Activated T-cell treated with anti-CD3 and anti-CD28 coated beads for 48 hours (primary cell): ENCODE measurements at regions not wholly inside any gene's neighbourhood (a gene's known extent, or its start where the extent isn't known, plus 50 kb on each side); places are given as distances from the start of the nearest gene placed in this dataset.
"Not testable (repeated sequence)": the region's sequence is repeated elsewhere in the genome, so short reads cannot be mapped to it uniquely, and the experiment has no call there.

Experiments used
- DNase-seq: peaks from one replicate; pipeline ENCODE4 v3.0.0-alpha.2; 2020; ENCODE audit warnings: low read depth

DNA sequence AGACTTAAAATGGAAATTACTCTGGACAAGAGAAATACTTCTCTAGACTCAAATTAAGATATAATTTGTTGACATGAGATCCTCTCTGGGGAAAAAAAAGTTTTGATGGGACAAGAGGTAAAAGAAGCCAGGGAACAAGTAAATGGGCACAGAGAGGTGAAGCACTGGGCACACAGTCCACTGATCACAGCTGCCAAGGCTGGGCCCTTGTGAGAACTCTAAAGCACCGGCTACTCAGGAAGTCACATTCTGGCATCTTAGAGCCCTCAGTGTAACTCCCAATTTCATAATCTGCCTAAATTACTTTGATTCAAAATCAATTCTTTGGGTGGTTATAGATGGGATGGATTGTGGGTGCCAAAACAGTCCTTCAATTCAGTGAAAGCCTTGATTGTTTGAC lies 123.2 kb upstream of the CACNA2D1 start:
- no peak for DNase-seq

- DNase-seq: no peak
These were observed 119.3 kb upstream of the CACNA2D1 start for GRCh38 chr7:82562716-82563404.

DNA sequence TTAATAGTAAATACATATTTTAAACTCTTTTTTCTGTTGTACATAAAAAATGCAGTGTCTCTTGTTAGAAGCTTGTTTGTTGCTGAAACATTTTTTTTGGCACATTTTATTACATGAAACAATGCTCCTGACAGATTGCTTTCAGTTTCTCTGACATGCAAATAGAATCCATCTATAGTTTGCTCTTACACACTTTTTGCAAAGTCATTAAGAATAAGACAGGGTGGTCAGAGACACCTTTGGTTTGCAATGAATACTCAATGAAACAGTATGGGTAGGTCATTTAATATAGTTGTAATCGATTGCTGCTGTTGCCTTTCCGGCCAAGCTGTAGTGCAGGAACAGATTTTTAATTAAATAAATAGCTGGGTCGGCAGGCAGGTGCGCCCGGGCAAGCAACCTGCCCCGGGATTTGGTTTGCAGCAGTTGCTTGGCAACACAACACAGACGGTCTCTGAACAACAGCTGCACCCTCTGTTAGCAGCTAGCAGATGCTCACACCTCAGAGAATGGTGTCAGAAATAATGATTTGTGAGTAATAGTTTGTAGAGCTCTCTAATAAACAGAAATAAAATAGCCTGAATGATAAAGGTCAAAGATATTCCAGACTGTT lies 115.7 kb upstream of the CACNA2D1 start:
- no peak for DNase-seq

GRCh38 chr7:82549616-82550285 lies 106.2 kb upstream of the CACNA2D1 start:
- DNase-seq: no peak

- DNase-seq: no peak
These were observed 104.6 kb upstream of the CACNA2D1 start for GRCh38 chr7:82548141-82548688.

DNA sequence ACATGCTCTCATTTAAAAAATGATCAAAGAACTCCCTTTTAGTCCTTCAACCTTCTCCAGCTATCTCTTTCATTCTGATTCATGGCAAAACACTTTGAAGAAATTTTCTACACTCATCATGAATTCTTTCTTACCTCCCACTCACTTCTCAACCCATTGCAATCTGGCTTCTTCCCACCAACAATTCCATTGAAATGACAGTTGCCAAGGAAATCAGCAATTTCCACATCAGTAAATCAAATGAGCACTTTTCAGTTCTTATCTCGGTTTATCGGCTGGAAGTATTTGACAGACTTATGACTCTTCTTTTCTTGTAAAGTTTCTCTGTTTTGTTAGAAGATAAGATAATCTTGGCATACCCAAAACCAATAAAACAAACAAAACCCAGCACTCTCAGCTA lies 99.1 kb upstream of the CACNA2D1 start:
- no peak for DNase-seq

DNA sequence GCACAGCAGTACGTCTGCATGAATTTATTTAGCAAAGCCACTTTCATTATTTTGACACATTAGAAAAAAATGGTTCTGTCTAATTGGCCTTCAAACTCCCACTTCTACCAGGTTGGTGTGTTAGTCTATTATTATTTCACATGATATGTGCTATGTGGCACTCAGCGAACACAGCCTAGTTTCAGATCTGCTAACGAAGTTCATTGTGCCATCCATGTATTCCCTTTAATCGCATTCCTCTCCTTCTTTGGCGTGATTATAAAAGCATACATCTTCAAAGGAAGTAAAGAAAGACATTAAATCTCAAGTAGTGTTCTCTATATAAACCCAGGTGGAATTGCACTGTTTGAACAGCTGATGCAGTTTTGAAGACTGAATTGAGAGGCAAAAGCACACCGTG lies 96.4 kb upstream of the CACNA2D1 start:
- DNase-seq: no peak

DNA sequence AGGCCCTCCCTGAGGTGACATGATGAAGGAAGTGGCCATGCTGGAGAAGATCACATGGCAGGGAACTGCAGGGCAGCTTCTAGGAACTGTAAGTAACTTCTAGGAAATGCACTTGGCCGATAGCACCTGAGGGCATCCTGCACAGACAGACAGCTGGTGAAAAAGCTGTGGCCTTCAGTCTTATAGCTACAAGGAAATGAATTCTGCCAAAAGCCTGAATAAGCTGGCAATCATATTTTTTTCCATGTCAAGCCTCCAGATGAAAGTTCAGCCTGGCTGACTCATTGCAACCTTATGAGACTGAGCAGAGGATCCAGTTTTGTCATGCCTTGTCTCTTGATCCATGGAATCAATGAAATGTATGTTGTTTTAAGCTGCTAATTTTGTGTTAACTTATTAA lies 91.1 kb upstream of the CACNA2D1 start:
- DNase-seq: no peak

GRCh38 chr7:82530361-82530760 lies 86.8 kb upstream of the CACNA2D1 start:
- DNase-seq: no peak

DNA sequence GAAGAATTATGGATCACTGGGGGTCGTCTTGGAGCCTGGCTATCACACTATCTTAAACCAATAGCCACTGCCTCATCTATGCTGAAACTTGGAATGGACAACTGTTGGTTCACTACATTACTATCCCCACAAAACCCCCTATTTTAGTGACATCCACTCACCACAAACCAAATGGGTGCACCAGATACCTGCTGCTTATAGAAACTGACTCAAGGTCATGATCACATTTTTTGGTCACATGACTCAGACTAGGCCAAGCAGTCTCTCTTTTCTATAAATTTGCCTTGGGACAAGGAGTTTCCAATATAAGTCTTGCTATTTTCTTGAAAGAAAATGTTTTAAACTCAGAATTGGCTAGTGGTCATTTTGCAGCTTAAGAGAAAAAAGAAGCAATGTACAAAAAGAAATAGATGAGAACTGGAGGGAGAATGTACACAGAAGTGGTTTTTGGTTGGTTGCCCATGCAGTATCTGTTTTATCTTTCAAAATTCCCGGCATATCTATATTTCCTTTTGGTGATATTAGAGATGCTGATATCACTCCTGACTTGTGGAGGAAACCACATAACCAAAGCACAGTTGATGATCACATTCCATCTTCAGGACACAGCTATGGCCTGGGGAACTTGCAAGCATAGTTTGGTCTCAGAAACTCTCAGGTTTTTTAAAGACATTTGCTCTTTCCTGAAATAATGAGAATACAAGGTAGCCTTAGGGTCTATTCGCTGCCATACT lies 85.2 kb upstream of the CACNA2D1 start:
- DNase-seq: no peak

GRCh38 chr7:82527851-82528250 lies 84.3 kb upstream of the CACNA2D1 start:
- no peak for DNase-seq

- DNase-seq: no peak
These were observed 78.4 kb upstream of the CACNA2D1 start for GRCh38 chr7:82521906-82522445.

GRCh38 chr7:82517050-82517449 lies 73.5 kb upstream of the CACNA2D1 start:
- DNase-seq: no peak

DNA sequence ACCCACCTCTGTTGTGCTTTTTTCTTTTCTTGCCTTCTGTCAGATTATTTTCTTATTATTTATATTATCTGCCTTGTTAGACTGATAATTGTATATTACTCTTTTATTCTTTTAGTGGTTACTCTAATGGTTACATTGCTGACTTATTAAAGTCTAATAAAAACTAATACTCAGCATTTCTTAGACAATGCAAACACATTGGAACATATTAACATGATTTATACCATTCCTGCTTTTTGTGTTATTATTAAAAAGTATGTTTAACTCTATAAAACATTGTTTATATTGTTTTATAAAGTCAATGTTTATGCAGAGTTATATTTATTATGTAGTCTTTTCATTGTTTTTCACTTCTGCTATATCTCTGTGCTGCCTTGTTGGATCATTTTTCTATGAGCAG lies 68.0 kb upstream of the CACNA2D1 start:
- DNase-seq: no peak

GRCh38 chr7:82507976-82508677 lies 64.5 kb upstream of the CACNA2D1 start:
- DNase-seq: no peak

- no peak for DNase-seq
These were observed 63.9 kb upstream of the CACNA2D1 start for GRCh38 chr7:82507365-82507975.

DNA sequence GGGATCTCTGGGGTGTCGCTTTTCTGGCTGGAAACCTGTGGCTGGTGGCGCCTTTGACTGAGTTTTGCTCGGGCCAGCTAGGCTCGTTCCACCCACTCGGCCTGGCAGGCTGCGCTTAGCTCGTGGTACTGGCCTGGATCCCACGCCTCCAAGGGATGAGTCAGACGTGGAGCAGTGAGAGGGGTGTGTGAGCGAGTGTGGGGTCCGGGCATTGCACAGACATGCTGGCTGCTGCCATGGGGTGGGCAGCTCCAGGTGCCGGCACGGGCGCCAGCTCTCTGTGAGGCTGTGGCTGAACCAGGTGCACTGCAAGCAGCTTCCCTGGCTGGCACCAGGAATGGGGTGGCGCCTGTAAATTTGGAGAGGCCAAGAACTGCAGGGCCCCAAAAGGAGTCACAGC lies 63.1 kb upstream of the CACNA2D1 start:
- no peak for DNase-seq

DNA sequence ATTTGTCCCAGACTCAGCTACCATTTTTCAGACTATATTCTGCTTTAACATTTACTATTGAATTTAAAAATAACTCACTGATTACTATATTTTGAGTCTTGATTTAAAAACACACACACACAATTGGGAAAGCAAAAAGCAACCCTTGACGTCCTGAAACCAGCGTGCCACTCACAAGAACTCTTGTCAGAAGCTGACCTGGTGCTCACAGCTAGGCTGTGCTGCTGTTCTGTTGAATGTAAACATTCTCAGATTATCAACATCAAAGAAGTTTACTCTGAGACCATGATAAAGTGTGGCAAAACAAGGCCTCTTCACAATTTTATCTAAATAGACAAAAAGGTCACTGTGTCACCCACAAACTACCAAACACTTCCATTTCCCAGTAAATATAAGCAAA lies 62.6 kb upstream of the CACNA2D1 start:
- no peak for DNase-seq

DNA sequence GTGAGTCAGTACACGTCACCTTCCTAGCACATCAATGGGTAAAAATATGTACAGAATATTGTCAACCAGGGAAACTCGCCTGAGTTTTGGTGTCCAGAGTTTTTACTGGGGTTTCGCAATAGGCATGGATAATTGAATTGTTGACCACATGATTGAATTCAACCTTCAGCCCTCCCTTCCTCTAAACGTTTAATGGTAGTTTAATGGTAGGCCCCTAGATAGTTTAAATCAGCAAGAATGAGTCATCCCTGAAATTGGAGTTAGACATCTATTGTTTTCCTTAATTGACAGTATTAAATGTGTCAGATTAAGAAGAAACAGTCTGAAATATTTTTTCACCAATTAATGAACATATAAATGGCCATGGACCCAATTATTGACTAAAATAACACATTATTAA lies 57.8 kb upstream of the CACNA2D1 start:
- no peak for DNase-seq

GRCh38 chr7:82499546-82499945 lies 56.0 kb upstream of the CACNA2D1 start:
- not testable (repeated sequence) for DNase-seq

DNA sequence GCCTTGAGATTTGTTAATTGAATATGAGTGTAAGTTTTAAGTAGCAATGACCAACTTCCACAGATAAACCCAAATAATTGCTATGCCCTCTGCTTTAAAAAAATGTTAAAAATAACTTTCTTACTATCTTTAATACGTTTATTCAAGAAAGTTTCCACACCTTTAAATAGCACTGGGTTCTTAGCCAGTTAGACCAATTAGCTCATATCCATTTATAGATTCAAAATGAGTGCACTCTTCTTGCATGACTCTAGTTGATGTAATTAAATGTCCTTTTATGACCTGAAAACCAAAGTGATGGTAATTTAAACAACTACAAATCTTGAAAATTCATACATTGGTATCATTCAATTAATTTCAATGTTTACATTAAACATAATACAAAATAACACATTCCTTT lies 50.8 kb upstream of the CACNA2D1 start:
- DNase-seq: no peak
